ENCODE measurements at regions not wholly inside any gene's neighbourhood (a gene's known extent, or its start where the extent isn't known, plus 50 kb on each side); places are given as distances from the start of the nearest gene placed in this dataset.

DNA sequence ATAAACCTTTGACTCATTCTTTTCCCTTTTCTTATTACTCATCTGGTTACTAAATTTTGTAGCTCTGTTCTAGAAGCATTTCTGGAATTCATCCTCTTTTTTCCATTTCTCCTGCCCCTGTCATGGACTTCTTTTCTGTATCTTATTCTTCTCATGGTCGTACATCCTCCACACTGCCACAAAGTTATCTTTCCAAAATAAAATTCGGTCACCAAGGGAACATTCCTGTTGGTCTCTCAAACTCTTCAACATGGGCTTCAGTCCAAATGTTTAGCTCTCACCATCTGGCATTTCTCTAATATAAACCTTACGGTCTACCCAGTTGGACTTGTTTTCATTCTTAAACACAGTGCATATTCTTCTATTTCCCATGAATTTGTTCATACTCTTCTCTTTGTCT lies 428.8 kb upstream of the ID4 start:
- TF ChIP-seq POLR2A (IDR thresholded peaks at IDR 0.05) (no peak), POLR2AphosphoS5 (IDR thresholded peaks at IDR 0.05) (no peak), EP300 (IDR thresholded peaks at IDR 0.05) (no peak)
- TF ChIP-seq, protein P1, sequence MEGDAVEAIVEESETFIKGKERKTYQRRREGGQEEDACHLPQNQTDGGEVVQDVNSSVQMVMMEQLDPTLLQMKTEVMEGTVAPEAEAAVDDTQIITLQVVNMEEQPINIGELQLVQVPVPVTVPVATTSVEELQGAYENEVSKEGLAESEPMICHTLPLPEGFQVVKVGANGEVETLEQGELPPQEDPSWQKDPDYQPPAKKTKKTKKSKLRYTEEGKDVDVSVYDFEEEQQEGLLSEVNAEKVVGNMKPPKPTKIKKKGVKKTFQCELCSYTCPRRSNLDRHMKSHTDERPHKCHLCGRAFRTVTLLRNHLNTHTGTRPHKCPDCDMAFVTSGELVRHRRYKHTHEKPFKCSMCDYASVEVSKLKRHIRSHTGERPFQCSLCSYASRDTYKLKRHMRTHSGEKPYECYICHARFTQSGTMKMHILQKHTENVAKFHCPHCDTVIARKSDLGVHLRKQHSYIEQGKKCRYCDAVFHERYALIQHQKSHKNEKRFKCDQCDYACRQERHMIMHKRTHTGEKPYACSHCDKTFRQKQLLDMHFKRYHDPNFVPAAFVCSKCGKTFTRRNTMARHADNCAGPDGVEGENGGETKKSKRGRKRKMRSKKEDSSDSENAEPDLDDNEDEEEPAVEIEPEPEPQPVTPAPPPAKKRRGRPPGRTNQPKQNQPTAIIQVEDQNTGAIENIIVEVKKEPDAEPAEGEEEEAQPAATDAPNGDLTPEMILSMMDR (IDR thresholded peaks at IDR 0.05), result no peak
